GM21529 (cell line): ENCODE measurements at regions not wholly inside any gene's neighbourhood (a gene's known extent, or its start where the extent isn't known, plus 50 kb on each side); places are given as distances from the start of the nearest gene placed in this dataset.

Experiments used
- ATAC-seq: cut with Tn5 transposase; IDR thresholded peaks from one replicate; pipeline ENCODE4 v1.9.1; 2021; ENCODE audit not compliant: unreplicated experiment

DNA sequence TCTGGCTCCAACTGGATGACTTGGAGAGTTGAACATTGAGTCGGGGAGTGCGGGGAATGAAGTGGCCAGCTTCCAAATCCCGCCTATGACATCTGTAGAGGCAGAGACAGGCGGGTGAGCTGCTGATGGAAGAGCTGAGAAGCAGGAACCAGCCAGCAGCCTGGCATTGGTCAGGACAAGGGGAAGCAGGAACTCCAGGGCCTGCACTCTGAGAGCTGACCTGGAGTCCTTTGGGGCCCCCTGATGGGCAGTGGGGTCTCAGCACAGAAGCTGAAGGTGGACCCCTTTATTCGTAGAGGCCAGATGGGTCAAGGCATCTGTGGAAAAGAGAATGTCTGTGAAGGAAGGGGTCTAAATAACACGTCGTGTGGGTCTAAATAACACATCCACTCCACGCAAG, 57.0 kb downstream of the SEC61G start:
- ATAC-seq = no peak

DNA sequence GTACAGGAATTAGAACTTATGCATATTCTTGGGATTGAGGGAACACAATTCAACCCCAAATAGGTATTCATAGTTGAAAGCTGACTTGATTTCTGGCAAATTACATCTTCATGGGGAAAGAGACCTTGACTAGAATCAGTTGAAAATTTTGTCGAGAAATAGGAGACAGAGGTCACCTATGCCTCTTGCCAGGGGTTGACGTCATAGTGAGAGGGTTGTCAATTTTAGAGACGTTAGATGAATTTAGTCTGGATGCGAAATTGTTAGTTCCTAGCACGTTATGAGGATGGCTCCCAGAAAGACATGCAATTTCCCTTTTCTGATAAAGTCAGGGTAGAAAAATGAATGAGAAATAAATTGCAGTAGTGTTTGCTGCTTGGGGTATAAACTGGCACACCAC, 59.3 kb downstream of the SEC61G start:
- no peak for ATAC-seq

DNA sequence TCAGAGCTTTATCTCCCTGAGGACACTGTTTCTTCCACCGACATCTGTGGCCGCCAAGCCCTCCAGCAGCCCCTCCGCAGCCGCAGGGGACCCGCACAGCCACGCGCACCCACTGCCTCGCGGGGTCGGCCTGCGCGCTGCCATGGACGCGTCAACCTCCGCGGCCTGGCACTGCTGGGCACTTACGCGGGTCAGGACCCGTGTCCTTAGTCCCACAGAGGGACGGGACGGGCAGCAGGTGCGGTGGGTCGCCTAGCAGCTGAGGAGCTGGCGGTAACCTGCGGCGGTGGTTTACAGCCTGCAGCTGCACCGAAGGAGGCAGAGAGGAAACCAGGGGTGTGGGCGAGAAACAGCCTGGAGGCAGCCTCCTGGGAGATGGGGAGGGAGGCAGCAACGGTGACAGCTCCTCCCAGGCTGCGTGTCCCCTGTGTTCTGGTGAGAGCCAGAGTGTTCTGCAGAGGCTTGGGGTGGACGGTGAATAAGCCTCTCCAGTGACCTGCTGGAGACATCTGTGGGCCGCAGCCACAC, 61.3 kb downstream of the SEC61G start:
- ATAC-seq = no peak

DNA sequence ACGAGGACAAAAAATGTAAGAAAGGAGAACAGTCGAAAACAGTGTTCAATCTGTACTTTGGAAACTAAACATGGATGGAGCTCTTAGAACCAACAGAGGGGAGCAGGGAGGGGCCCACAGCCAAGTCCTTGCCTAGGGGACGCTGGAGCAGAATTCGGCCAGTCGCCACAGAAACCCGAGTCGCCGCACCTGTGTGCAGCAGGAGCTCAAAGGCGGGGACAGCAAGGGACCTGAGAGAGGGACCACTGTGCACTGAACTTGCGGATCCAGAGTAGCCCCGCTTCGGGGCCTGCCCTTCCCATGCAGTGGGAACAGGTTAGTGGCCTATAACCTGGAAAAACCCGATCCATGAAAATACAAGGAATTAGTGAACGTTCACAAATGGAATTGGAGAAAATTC, 68.1 kb downstream of the SEC61G start:
- no peak for ATAC-seq

DNA sequence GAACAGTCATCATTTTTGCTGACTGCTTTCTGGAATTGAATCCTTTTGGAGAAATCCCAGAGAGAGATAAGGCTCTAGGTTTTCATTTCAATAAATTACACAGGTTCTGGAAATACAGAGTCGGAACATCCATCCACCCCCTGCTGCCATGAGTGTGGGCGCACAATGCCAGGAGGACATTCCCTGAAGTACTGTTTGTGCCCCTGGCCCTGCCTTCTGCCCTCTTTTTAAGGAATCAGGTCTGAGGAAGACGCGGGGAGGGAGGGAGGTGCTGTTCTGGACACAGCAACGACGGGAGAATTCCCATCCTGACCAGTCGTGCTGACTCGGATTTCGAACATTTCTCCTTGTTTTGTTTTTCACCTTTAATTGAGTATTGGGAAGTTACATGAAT, 69.0 kb downstream of the SEC61G start:
- ATAC-seq = no peak

DNA sequence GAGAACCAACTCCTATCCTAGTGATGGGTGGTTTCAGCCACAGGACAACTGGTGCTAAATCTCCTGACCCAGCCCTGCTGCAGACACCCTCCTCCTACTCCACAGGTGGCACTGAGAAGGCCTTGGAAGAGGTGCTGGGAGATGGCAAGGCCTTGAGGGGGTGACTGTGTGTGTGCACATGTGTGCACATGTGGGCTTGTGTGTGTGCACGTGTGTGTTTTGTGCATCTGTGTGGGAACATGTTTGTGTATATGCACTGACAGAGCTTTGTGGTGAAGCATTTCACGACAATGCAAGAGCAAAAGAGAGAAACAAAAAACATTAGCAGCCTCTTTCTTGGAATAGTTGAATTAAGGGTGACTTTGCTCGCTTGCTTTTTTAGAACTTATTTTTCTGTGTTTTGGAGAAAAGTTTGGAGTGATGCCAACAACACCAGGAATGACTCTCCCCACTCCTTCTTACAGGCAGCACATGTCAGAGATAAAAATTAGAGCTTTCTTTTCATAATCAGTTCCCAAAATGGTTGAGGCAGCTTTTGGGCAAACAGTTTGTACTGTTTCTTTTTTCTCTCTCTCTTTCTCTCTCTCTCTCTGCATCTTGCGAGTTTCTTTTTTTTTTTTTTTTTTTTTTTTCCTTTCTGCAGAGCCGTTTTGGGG, 69.5 kb downstream of the SEC61G start:
- ATAC-seq = no peak

DNA sequence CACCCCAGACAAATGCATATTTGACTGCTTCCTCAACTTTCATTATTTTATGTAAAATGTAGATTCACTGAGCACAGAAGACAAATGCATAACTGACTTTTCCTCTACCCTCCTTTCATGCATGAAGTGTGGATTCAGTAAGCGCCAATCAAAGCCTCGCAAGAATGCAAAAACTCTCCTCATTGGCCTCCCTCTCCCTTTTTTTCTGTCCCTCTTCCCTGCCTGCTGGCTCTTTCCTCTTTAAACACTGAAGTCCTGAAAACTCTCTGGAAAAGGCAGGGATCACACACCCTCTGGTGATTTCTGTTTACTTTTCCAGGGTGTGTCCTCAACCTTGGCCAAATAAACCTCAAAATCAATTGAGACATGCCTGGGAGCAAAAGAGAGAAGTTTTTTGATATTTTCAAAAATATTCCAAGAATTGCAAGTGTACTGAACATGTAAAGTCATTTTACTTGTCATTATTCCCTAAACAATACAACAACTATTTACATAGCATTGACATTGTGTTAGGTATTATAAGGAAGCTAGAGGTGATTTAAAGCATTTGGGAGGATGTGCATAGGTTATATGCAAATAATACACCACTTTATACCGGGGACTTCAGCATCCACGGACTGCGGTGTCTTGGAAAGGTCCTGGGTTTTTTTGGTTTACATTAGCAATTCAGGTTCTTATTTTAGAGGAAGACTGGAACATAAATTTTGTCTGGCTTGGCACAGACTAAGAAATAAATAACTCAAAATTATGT, 71.4 kb downstream of the SEC61G start:
- no peak for ATAC-seq

DNA sequence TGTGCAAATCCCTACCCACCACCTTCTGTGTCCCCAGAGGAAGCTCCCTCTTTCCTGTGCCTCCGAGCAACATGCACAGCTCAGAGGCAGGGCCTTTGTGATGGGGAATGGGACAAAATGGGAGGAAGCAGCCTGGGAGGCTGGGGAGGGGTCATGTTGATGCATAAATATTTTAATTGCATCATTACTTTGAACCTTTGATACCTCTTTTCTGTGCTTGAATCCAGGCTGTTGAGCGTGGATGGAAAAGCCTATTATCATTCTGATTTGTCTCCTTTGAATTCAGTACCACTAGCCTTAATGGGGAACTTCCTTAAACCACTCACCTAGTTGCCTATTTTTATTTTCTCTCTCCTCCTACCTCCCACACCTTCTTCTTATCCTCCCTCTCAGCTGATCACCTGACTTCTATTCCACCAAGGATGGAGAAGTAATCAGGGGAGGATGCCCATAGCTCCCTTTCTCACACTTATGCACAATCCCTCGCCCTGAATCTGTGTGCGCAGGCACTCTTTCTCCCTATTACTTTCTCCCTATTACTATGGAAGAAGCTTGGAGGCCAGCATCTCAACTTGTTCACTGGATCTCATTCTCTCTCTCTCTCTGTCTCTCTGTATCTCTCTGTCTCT, 78.5 kb downstream of the SEC61G start:
- no peak for ATAC-seq

DNA sequence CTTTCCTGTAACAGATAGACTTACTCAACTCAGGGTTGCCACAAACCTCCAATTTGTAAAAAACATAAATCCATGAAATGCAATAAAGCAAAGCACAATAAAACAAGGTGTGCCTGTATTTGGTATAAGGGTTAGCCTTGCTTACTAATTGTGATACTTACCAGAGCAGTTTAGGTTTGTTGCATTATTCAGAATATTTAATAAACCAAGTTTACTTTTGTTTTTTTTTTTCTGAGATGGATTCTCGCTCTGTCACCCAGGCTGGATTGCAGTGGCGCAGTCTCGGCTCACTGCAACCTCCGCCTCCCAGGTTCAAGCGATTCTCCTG, 79.6 kb downstream of the SEC61G start:
- ATAC-seq = no peak

DNA sequence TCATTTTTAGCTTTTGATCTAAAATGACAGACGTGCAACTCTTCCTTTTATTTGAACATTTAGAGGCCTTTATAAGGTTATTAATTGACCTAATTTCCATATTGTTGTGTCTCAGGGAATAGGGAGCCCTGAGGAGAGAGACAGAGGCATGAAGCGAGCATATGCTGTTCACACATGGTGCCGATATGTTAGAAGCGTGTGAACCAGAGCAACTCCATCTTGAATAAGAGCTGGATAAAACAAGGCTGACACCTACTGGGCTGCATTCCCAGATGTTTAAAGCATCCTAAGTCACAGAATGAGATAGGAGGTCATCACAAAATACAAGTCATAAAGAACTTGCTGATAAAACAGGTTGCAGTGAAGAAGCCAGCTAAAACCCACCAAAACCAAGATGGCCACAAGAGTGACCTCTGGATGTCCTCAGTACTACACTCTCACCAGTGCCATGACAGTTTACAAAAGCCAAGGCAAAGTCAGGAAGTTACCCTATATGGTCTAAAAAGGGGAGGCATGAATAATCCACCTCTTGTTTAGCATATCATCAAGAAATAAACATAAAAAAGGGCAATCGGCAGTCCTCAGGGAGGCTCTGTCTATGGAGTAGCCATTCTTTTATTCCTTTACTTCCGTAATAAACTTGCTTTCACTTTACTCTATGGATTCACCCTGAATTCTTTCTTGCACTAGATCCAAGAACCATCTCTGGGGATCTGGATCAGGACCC, 80.1 kb downstream of the SEC61G start:
- ATAC-seq = no peak

DNA sequence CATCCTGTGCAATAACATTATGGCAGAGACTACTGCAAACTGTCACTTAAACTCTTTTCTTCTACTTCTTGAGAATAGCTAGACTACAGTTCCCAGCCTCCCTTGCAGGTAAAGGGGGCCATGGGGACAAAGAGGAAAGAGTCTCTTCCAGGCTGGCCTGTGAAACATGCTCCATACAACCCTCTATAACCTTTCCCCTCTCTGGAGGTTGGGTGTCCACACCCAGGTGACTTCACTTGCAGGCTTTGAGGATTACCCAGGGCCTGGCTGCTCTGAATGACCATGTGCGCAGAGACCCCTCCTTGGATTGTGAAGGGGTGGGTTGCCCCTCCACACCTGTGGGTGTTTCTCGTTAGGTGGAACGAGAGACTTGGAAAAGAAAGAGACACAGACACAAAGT, 84.1 kb downstream of the SEC61G start:
- no peak for ATAC-seq

DNA sequence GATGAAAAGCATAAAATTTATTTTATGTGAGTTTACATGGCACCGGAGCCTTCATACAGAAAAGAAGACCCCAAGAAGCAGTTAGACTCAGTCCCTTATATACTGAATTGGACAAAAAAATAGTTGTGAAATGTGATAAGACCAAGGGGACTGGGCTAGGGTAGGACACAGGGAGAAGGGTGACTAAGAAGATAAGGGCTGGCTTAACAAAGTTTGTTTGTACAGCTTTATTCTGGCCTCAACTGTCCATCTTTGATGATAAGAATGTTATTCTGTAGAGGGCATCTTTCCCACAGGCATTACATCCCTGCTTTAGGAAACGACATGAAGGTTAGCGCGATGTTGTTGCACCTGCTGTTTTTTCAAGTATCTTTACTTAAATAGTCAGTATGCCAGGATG, 86.5 kb downstream of the SEC61G start:
- no peak for ATAC-seq

DNA sequence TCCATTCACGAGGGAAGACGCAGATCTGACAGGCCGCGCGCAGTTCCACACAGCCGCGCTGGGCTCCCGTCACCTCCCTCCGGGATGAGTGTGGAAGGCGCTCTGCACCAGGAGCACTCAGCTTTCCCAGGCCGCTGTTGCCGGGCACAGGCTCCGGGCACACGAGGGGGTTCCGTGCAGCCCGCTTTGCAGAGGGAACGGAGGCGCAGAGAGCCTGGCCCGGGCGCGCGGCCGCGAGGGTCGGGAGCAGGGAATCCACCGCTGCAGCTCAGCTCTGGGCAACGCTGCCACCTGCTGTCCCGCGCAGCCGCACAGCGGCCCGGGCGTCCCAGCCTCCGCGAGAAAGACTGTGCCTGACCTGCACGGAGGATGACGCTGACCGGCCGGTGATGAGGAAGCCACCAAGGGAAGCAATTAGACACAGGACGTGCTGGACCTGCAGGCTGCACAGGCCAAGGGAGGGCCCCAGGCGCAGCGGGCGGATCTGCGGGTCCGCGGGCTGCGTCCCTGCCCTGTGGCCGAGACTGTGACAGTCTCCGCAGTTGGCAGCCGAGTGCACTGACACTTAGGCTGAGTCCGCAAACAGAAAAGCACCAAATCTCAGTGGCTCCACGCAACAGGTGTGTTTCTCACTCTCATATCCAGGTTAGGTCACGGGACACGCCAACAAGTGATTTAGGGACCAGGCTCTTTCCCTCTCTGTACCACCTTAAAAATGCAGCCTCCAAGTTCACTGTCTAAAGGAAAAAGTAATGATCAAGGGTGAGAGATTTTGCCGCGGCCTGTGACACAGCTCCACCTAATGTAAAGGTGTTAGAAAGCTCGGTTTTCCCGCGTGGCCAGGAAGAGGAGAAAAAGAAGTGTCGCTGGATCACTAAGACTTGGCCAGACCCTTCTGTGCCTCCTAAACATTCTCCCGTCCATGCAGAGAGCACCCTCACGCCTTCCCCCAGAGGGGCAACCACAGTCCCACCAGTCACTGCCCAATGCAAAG, 94.5 kb downstream of the SEC61G start:
- ATAC-seq = peak; percentile 79

DNA sequence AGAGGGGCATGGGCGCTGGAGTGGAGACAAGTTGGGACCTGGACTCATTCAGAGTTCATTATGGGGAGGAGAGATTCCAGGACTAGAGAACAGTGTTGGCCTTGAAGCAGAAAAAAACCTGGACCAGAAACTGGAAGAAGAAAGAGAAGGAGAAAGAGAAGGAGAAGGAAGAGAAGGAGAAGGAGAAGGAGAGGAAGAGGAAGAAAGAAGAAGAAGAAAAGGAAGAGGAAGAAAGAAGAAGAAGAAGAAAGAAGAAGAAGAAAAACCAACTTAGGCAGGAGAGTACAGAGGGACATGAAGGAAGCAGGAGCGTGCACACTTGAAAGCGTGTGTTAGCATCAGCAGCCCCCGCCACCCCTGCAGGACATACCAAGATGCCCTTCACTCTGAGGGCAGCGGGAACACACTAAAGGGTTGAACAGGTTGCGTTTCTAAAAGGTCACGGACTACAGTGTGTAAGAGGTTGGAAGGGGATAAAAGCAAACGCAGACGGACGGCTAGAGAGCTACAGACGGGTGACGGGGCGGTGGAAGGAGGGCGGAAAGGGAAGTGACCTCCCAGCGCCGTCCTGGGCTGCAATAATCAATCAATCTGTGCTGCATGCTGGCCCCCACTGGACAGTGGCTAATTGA, 95.3 kb downstream of the SEC61G start:
- peak; percentile 12 for ATAC-seq

DNA sequence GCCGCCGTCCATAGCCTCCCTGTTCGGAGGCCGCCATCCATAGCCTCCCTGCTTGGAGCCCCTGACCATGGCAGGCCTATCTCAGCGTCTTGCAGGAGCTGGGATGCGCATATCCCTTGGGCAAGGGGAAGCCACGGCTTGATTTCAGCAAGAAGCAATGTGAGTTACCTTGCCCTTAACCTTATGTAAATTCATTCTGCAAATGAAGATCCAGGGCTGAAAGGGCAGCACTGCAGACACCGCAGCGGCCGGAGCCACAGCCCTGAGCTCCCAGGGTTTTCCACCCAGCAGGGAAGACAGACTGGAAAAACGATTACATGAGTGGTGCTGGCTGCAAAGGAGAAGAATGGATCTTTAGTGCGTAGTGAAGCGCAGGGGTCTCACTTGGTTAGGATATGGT, 95.8 kb downstream of the SEC61G start:
- ATAC-seq = no peak

DNA sequence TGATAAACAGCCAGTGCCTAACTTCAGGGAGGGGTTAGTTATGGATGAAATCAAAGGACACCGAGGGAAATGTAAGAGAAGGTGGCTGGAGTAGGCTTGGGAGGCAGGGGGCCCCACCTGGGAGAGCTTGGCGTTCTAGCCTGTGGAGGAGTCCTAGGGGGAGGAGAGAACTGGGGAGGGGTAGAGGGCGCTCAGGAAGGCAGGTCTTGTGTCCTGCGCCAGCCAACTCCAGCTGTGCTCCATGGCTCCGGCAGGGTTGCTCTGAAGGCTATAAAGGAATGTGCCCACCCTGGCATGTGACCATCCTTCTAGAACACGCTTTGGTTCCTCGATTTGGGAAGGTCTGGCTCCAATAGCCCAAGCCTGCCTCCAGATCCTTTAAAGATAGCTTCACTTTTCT, 96.3 kb downstream of the SEC61G start:
- ATAC-seq = no peak

DNA sequence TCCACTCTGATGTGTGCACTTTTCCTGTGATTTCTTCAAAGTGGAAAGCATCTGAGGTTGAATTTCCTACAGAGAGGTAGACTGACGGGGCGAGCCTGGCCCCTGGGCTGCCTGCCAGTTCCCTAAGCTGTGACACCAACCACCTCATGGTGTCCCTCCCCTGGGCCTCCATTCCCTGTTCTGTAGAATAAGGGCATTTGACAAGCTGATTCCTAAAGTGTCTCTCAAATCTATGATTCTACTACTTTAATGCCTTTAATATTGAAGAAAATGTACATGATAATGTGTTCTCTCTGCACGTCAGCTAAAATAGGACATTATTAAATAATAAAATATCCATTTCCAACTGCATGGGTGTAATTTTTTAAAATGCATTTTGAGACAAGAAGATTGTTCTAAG, 105.1 kb downstream of the SEC61G start:
- ATAC-seq = no peak

DNA sequence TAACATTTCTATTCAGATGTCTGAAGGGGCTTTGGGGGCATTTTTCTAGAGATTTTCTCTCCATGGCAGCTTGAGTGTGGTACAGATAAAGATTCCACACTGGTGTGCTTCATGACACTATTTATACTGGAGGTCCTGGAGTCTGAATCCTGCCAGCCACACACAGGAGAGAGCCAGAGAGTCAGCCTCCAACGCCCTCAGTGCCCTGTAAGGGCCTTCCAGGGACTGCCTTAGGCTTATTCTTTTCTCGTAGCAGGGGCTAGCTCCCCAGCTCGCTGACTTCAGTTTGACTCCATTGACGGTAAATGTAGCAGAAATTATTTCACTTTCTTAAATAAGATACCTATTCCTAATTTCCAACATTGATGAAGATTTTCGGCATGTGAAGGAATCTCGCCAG, 100.9 kb downstream of the VSTM2A start:
- no peak for ATAC-seq

DNA sequence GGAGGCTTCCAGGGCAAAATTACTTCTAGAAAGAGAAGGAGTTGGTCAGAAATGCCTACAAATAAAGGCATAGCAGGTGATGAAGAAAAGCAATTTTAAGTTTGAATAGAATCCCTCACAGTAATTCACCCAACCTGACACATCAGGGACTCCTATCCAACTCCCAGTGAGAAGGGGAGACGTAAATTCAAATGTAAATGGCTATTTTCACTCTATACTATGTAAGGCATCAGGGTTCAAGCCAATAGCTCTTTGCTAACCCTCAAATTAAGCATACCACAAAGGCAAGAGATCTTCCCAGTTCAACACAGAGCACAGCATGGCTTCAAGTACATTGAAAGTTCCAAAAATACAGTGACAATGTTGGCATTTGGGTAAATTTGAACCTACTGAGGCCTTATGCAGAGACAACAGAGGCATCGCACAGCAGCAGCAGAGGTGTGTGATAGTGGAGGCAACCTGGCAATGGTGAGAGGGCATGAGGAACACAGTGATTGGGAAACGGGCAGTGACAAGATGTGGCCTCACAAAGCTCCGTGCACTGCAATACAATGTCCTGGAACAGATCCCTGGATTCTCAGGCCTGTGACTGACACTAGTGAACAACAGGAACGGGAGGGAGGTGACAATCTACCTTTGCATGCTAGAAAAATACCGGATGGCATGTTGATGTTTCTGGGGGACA, 95.7 kb downstream of the VSTM2A start:
- ATAC-seq = no peak
